ENCODE measurements at regions not wholly inside any gene's neighbourhood (a gene's known extent, or its start where the extent isn't known, plus 50 kb on each side); places are given as distances from the start of the nearest gene placed in this dataset.
"Not testable (repeated sequence)": the region's sequence is repeated elsewhere in the genome, so short reads cannot be mapped to it uniquely, and the experiment has no call there.

- not testable (repeated sequence) for FAIRE-seq; H3K4me3 ChIP-seq (ENCODE audit: low read depth, low read length); DNase-seq (ENCODE audit: low read depth); H3K27me3 ChIP-seq (ENCODE audit: control insufficient read depth, insufficient read depth, low read length); H3K36me3 ChIP-seq (ENCODE audit: control insufficient read depth, insufficient read depth, low read length)
Observed at GRCh38 chrX:134311994-134312393, 61.1 kb upstream of the PHF6 start.

GRCh38 chrX:134313418-134313817 lies 59.7 kb upstream of the PHF6 start:
- FAIRE-seq, result no peak
- no peak for DNase-seq (ENCODE audit: low read depth)
- Histone ChIP-seq H3K36me3 (ENCODE audit: control insufficient read depth, insufficient read depth, low read length) (no peaks in the 10 kb centered on the region), H3K27me3 (ENCODE audit: control insufficient read depth, insufficient read depth, low read length) (no peaks in the 10 kb centered on the region), H3K4me3 (ENCODE audit: low read depth, low read length) (no peak overlapping the region)
- TF ChIP-seq CTCF (IDR thresholded peaks at IDR 0.05; ENCODE audit: insufficient read depth, low read length, severe bottlenecking), result no peak

GRCh38 chrX:134315866-134316265 lies 57.2 kb upstream of the PHF6 start:
- FAIRE-seq (peak; percentile 50), DNase-seq (ENCODE audit: low read depth) (peak; percentile 36)
- no peak overlapping the region for H3K4me3 ChIP-seq (ENCODE audit: low read depth, low read length)
- TF ChIP-seq CTCF (IDR thresholded peaks at IDR 0.05; ENCODE audit: insufficient read depth, low read length, severe bottlenecking), result no peak
- H3K27me3 ChIP-seq (ENCODE audit: control insufficient read depth, insufficient read depth, low read length), result no peaks in the 10 kb centered on the region
- no peaks in the 10 kb centered on the region for H3K36me3 ChIP-seq (ENCODE audit: control insufficient read depth, insufficient read depth, low read length)
